IPS-18c (cell line): ENCODE measurements at regions not wholly inside any gene's neighbourhood (a gene's known extent, or its start where the extent isn't known, plus 50 kb on each side); places are given as distances from the start of the nearest gene placed in this dataset.

Experiments
- H3K4me3 ChIP-seq: 2 replicates; pipeline ENCODE4 v1.7.0; 2013; ENCODE audit warnings: low read depth, mild to moderate bottlenecking, low read length, moderate library complexity; ENCODE audit not compliant: insufficient read depth
- H3K9me3 ChIP-seq: one replicate; pipeline ENCODE4 v1.6.1; 2013; ENCODE audit warnings: mild to moderate bottlenecking, low read length, moderate library complexity; ENCODE audit not compliant: control insufficient read depth, insufficient read depth

DNA sequence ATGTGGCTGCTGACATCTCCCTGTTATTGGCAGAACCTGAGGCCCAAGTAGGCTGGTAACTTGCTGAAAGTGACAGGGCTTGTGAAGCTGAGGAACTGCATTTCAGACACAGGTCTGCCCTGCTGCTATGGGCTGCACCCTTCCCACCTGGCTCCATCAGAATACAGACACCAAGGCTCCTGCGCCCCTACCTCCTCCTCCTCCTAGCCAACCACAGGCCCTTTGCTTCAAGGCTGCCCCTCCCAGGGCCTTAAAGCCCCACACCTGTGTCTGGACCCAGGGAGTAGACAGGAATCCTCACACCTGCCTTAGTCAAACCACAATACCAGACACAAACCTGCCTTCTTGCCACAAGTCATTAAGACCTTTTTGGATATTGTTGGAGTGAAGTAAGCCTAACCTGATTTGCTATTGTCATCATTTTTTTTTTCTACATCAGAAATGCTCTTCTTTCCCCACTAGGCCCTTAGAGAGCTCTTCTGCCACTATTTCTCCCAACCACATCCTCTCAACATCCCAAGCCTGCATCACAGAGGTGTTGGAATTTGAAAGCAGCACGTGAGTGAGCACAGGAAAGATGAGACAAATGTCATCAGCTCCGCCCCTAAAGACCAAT is 489.7 kb downstream of the EIPR1 start:
- no peak overlapping the region for H3K4me3 ChIP-seq

DNA sequence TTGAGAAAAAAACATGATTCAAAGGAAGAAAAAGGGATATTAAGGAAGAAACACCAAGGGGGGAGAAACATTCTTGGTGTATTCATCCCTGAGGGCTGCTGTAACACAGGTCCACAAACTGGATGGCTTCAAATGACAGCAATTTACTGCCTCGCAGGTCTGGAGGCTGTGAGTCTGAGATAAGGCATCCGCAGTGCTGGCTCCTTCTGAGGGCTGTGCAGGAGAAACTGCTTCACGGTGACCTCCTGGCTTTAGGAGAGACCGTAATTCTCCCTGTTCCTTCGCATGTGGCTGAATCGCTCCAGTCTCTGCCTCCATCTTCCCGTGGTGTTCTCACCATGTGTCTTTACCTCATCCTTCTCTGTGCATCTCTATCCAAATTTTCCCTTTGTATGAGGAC is 490.7 kb downstream of the EIPR1 start:
- Histone ChIP-seq H3K4me3 (no peak overlapping the region), H3K9me3 (peaks cover 4% of the 10 kb centered on the region)

More for the DNA sequence above, 489.7 kb downstream of the EIPR1 start:
- H3K9me3 ChIP-seq, result peaks cover 4% of the 10 kb centered on the region

DNA sequence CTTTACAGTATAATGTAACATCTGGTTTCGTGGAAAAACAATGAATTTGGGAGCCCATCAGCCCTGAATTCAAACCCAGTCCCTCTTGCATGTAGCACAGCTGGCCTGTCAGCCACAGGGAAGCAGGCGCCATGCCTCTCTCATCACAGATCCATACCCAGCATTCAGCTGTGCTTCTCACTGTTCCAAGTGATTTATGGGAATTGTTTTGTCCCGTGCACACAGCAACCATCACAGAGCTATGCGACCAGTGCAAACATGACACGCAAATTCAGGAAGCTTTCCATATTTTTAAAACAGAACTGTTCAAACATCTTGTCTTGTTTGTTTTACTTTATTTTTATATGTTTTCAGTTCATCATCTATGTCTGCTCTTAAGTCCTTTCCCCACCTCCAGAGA is 496.1 kb downstream of the EIPR1 start:
- peaks cover 11% of the 10 kb centered on the region for H3K9me3 ChIP-seq
- no peak overlapping the region for H3K4me3 ChIP-seq

DNA sequence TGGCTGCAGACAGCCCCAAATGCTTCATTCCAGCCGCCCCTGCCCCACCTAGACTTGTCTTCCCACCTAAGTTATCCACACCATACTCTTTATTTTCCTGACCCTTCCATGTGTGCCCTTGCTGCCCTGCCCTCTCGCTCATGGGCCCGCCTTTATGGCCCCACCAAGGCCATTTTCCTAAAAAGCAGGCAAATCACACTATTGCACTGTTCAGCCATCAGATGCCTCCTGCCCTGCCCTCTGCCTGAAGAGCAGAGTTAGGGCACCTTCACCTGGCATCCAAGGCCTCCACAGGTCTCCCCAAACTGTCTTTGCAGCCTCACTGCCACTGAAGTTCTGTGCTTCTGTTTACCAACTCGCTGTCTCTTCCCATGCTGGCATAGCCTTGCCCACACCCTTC is 496.7 kb downstream of the EIPR1 start:
- Histone ChIP-seq H3K9me3 (peaks cover 11% of the 10 kb centered on the region), H3K4me3 (no peak overlapping the region)

DNA sequence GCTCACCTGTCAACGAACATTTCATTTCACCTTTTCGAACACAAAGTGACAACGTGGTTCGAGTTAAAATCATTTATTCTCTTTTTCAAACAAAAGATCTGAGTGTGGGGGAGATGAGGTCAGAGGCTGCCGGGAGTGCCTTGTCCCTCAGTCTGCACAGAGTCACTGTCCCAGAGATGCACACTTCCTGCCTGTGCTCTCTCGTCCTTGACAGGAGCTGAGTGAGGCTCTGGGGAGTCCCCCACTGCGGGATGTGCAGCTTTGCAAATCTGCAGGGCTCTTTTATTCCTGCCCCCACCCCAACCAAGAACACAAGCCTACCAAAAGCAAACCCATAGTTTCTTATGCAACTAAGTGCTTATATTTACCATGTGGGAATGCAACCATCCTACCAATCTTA is 497.8 kb downstream of the EIPR1 start:
- Histone ChIP-seq H3K4me3 (no peak overlapping the region), H3K9me3 (peaks cover 11% of the 10 kb centered on the region)

DNA sequence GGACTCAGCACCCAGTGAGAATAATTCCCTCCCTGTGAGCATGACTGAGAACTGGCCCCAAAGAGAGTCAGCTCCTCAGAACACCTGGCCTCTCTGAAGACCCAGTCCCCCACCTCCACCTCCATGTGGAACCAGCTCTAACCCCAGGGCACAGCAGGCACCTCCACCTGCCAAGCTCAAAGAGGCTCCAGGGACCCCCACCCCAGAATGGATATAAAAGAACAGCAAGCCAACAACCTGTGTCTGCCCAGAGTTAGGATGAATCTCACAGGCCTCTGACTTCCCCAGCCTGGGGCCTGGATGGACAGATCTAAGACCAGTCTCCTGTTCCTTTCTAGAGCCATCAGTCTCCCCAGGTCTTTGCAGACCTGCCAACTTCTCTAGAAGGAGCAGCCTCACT is 498.5 kb downstream of the EIPR1 start:
- no peak overlapping the region for H3K4me3 ChIP-seq
- peaks cover 11% of the 10 kb centered on the region for H3K9me3 ChIP-seq

DNA sequence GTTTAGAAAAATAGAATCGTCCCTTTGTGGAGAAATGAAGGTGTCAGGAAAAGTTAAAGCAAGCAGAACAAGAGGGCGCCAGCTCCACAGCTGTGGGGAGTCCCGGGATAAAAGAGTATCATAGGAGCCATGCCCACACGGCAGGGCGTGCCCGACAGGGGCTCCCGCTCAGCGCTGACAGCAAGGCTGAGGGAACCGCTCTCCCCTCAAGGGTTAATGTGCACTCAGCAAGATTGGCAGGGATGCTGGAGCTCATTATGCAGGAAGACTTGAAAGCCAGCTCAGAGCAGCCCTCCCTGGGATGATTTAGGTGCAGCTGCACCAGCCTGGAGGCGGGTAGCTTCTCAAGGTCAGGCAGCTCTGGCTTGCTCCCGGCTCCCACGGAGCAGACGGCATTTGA is 500.2 kb downstream of the EIPR1 start:
- Histone ChIP-seq H3K9me3 (peaks cover 7% of the 10 kb centered on the region), H3K4me3 (no peak overlapping the region)

DNA sequence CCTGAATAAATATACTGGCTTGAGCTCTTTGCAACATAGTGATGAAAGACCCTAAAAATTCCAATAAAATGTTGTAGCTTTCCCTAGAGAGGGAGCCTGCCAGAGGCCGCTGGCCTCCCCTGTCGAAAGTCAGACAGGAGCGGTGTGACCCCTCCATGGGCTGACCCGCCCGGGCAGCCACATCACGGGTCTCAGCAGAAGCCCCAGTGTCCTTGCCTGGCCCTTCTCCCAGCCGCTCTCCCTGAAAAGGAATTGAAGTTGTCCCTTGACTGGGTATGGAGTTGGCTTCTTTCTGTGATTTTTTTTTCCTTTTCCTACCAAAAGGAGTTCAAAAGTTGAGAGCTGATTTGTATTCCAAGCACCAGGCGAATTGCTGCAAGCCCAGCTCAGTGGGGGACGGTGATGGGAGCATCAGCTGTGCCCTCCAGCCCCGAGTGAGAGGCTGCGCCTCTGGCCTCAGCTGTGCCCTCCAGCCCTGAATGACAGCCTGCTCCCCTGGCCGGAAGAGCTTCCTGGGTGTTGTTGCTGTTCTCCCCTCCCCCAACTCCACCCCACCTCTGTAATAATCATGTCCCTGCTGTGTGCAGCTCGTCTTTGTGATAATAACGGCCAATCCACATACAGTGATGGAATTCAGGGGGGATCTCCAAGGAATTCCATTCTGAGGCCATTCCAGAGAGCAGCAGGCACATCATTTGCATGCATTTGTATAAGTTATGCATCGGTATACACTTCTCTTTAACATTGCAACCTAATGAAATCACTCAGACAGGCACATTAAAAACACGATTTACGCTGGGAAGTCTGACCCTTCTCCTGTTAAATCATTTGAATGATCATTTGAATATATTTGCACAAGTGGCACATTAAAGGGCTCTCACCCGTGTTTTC is 501.0 kb downstream of the EIPR1 start:
- Histone ChIP-seq H3K4me3 (no peak overlapping the region), H3K9me3 (peaks cover 7% of the 10 kb centered on the region)

DNA sequence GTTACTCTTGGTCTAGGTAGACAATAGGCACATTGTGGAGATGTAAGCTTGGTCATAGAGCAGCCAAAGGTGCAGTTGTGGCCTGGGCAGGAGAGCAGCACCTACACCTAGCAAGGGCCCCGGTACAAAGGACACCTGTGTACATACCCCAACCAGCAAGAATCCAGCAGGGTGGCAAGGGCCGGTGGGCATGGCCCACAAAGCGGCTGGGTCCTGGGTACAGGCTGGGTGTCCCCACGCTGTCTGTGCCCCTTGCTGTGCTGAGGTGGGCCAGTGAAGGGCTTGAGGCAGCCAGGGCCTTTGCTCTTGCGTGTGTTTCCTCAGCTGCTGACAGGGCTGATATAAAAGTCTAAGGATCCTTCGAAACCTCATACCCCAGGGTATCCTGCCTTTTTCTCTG is 501.8 kb downstream of the EIPR1 start:
- peaks cover 7% of the 10 kb centered on the region for H3K9me3 ChIP-seq
- H3K4me3 ChIP-seq, result no peak overlapping the region

DNA sequence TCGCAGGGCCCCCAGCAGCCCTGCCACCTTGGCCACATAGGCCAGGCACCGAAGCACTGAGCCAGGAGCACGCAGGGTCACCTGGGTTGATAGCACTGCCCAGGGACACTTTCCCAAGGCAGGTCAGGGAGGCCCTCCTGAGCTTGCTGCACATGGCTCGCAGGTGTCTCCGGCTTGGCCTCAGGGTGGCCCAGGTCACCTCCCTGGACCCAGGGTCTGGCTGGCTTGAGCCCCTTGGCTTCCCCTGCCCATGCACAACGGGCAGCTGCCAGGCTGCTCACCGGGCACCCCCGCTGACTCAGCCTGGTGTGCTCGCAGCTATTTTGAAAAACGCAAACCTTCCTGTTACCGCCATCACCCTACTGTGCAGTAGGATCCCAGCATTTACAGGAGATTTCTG is 502.3 kb downstream of the EIPR1 start:
- H3K4me3 ChIP-seq, result no peak overlapping the region
- H3K9me3 ChIP-seq, result peaks cover 7% of the 10 kb centered on the region

DNA sequence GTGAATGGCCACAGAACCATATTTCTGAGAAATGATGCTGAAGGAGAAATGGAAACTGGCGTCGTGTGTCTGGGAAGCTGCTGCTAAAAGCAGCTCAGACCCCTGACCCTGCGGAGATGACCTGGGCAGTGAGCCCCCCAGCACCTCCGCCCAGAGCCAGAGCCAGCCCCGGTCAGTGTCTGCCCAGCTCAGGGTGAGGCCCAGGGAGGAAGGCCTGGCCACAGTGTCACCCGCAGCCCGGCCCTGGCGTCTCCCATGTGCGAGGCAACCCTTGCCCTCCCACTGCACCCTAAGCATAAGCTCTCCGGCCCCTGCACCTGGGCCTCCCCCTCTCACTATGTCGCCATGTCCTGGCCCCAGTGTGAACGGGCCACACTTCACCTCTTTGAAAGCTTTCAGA is 502.8 kb downstream of the EIPR1 start:
- peaks cover 7% of the 10 kb centered on the region for H3K9me3 ChIP-seq
- no peak overlapping the region for H3K4me3 ChIP-seq

DNA sequence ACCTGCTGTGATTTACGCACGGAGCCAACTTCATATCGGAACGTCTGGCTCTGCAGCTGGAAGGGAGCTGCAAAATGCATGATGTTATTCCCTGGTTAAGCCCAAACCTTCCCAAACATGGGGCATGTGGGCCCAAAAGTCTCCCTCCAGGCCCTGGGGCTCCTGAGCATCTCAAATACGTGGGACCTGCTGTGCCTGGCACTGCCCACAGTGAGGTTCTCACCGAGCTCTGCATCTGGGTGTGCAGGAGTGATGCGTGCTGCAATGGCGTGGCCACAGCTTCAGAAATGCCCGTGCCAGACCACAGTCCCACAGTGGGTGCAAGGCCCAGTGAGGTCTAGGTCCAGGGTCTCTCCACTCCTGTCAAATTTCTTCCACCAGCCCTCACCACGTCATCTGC is 503.3 kb downstream of the EIPR1 start:
- H3K9me3 ChIP-seq, result peaks cover 7% of the 10 kb centered on the region
- H3K4me3 ChIP-seq, result no peak overlapping the region

DNA sequence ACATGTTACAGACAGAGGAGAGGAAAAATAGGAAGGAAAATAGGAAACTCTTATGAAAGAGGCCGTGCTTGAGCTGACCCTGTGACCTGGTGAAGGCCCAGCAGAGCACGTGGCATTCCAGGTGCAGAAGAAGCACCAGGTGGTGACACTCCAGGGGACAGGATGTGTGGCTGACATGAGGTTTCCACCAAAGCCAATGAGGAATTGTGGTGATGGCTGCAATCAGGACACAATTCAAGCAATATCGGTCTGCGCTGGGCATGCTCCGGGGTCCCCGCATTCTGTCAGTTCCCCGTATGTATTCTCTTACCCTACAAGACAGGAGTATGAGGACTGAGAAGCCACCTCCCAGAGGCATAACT is 504.2 kb downstream of the EIPR1 start:
- H3K4me3 ChIP-seq, result no peak overlapping the region
- peaks cover 5% of the 10 kb centered on the region for H3K9me3 ChIP-seq

DNA sequence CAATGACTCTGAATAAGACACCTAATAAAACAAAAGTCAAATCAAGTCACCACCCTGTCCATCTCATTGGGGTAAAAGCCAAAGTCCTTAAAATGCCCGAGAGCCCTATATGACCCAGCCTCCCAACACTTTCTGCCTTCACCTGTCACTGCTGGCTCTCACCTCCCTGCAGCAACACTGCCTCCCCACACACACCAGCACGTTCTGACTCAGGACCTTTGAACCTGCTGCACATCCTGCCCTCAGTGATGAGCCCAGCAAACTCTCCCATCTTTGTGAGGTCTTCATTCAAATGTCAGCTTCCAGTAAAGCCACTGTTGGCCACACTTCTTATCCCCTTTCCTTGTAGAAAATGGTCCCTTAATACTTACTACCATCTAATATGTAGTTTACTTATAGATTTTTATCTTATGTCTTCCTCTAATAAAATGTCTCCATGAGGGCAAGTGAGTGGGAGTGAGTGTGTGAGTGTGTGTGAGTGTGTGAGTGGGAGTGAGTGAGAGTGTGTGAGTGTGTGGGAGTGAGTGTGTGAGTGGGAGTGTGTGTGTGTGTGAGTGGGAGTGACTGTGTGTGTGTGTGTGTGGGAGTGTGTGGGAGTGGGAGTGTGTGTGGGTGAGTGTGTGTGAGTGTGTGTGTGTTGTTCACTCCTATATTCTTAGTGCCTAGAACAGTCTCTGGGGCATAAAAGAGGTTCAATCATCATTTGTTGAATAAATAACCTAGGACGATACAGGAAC is 504.7 kb downstream of the EIPR1 start:
- H3K4me3 ChIP-seq, result no peak overlapping the region
- peaks cover 5% of the 10 kb centered on the region for H3K9me3 ChIP-seq

DNA sequence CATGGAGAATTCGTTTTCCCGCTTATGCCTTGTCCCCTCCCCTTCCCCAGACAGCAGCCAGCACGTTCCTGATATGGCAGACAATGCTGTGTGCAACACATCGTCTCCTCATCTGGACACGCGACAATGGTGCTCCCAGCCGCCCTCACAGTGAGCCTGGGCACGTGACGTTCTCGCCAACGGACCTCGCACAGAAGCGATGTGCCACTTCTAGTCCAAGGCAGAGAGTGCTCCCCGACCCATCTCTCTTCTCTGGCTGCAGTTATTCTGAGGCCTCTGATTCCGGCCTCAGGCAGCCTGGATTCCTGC is 505.4 kb downstream of the EIPR1 start:
- Histone ChIP-seq H3K9me3 (peaks cover 1% of the 10 kb centered on the region), H3K4me3 (no peak overlapping the region)

DNA sequence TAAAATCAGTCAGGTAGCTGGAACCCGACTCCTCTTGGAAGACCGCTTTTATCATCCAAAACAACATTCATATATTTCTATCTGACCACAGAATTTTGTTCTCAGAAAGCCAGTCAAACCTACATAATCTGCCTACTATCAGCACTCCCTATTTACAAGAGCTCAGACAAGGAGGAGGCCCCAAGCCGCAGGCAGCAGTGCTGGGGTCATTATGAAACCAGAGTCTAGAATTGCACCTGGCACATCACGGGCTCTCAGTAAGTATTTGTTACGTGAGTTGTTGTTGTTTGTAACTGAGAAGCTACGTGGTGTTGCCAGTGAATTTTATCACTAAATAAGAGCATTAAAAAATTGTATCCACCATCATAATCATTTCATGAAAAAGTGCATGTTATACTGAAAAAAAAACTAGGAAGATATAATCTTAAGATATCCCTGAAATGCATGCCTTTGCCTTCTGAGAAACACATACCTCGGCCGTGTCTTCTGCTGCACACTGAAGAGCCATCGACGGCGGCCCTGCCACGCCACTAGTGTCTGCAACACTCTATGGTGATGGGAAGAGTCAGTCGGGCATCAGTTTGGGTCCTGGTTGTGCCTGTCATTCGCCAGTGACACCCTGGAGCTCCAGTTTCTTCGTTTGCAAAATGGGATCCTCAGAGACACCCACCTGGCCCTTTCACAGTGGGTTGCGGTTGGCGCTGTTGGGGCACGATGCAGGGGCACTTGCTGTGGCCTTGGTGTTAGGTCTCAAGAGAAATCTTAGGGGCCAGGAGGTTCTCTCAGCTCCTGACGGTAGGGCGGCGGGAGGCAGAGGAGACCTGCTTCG is 505.9 kb downstream of the EIPR1 start:
- H3K9me3 ChIP-seq, result no peaks in the 10 kb centered on the region

DNA sequence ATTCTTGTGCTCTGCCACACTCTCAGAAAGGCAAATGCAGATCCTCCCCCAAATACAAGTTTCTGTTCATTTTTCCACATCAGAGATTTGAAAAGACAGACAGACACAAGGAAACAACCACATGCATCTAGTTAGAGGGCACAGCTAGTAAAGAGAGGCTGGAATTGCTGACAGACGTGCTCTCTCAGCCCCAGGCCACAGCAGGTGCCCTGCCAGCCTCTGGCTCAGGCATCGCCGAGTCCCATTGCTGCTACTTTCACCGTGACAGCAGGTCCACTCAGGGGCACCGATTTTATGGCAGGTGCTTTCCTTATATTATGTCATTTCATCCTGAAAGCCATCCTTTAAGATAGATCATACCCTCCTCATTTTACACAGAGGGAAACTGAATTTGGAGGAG is 507.5 kb downstream of the EIPR1 start:
- Histone ChIP-seq H3K9me3 (no peaks in the 10 kb centered on the region), H3K4me3 (no peak overlapping the region)

More for the DNA sequence above, 505.9 kb downstream of the EIPR1 start:
- H3K4me3 ChIP-seq, result no peak overlapping the region
